Stromal cell of bone marrow (primary cell): ENCODE measurements at regions not wholly inside any gene's neighbourhood (a gene's known extent, or its start where the extent isn't known, plus 50 kb on each side); places are given as distances from the start of the nearest gene placed in this dataset.

Source experiments
- DNase-seq: peaks from one replicate; pipeline ENCODE4 v3.0.0-alpha.2; 2012; ENCODE audit warnings: low read depth

DNA sequence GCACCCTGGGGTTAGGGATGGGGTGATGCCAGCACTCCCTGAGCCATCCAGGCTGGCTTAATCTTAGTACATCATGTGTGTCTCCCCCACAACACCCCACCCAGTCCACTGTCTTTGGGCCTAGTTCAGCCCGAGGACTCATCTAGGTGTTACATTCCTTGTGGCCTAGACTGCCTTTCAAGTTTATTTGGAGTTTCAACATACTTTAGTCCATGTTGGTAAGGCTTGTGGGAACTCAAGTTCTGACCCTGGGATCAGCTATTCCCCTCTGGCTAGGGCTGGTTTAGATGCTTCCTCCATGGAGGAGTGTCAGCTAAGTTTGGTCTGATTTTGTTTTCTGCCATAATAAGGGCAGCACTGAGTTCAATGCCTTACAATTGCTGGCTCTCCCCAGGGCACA lies 302.4 kb downstream of the SMARCA2 start:
- no peak for DNase-seq

DNA sequence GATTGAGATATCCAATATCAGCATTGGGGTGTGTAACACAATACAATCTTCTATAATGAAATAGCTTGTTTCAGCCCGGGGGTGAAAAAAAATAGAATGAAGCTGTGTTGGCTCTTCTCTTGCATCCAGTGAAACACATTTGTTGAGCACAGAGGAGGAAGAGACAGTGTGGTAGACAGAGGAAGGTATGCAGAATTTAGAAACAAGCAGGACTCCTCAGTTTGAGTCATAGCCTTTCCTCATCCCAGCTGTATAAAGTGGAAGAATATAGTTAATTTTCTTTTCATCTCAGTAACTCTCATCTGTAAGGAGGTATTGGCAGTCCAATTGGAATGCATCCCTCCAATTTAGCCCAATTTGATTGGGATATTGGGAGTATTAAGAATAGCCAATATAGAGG lies 302.2 kb upstream of the VLDLR start:
- DNase-seq, result no peak

DNA sequence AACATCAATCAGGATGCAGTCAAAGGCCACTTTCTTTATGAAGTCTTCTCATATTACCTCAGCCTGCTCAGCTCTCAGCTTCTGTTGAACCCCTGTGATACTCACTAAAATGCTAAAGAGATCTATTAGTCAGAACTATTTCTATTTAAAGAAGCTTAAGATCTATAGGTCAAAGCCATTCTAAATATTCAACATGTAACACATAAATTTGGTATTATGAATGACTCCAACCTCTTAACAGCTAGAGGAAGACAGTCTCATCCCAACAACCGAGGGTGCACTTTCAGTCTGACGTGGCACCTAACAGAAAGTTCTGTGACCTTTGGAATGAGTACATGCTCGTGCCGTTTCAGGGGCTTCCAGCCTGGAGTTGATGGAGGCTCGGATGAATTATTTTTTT lies 301.5 kb upstream of the VLDLR start:
- DNase-seq, result no peak

DNA sequence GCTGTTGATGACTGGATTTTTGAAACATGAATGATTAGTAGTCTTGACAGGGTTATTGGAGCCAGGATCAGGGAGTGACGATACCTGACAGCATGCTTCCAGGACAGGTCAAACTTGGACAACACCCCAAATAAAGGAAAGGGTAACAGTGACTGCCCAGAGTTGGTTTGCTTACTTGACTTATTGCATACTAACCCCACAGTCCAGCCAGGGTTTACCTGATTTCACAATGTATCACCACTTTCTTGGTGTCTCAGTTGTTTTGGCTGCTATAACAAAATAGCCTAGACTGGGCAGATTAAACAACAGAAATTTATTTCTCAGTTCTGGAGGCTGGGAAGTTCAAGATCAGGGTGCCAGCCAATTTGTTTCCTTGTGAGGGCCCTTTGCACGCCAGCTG lies 301.0 kb upstream of the VLDLR start:
- DNase-seq, result no peak

DNA sequence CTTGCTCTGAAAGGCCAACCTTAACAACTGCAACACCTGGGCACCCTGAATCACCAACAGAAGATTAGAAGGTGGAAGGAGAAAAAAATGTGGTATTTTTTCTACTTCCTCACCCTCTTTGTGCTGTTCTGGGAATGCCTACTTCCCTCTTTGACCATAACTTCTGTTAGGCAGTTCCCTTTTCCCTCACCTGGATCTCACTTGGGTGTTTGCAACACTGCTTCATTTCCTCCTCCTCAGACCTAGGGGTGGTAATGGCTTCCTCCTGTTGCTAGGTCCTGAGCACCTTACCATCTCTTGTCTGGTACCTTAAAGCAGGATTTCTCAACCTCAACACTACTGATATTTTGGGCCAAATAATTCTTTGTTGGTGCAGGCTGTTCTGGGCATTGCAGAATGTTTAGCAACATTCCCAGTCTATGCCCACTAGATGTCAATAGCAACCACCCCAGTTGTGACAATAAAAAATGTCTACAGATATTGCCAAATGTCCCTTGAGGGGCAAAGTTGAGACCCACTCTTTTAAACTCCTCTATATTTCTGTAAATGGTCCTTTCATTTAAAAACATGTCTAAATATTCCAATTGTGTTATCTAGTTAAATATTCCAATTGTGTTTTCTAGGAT lies 300.0 kb upstream of the VLDLR start:
- DNase-seq, result no peak

DNA sequence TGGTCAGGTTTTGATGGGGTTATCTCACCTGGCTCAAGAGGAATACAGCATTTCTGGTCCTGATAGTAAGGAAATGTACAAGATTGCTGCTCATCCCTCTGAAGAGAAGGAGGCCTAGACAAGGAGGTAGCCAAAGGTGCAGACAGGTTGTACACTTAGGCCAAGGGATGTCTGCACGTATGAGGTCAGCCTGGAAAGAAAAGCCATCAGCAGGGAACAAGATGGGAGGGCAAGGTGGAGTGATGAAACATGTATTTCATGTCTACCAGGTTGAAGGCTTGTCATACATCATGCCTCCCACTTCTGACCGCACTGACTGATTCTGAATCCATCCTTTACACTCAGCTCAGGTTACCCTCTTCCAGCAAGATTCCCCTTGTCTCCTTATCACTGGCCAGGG lies 296.8 kb upstream of the VLDLR start:
- DNase-seq, result no peak

DNA sequence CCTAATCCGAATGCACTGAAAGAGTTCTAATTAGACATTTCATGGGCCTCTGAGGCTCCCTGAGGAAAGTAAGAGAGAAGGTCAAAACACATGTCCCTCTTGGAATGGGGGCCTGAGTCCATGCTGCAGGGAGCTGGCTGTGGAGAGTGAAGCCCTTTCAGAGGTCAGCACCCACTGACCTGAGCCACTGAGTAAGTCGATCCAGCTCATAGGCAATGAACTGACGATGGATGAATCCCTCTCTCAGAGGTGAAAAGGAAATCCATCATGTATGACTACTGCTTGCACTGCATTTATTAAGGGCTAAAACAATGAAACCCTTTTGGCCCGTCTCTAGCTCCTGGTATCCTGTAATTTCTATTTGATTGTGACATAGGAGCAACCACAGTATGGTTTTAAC lies 288.9 kb upstream of the VLDLR start:
- DNase-seq, result no peak

DNA sequence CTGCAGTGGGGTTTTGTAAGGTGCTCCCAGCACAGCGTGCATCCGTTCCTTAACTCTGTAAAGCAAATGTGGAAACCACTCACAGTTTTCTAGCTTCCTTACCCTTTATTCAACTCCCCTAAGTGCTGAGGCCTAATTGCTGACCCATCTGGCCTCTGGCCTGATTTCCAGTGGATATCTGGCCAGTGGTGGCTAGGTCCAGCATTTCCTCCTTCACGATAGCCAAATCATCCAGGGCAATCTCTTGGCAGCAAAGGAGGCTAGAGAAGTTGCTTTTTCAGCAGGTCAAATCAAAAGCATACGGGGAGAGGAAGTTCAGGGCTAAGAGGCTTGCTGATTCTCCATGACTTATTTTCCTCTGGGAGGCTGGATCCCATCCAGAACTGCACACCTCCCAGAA lies 286.3 kb upstream of the VLDLR start:
- DNase-seq, result no peak

DNA sequence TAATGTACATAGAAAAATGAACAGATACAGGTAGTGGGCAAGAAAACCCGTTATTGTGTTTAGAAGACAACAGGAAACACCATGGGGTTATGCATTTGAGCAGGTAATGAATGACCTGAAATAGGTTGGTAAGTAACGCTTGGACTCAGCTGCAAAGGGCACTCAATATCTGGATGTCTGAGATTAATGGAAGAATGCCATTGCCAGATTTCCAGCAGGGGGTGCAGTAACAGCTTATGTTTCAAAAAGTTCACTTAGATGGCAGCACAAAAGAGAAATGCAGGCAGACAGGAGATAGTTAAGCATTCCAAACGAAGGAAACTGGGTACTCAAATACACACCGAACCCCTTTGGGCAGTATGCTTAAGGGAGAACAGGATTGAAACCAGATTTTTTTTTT lies 285.5 kb upstream of the VLDLR start:
- no peak for DNase-seq

DNA sequence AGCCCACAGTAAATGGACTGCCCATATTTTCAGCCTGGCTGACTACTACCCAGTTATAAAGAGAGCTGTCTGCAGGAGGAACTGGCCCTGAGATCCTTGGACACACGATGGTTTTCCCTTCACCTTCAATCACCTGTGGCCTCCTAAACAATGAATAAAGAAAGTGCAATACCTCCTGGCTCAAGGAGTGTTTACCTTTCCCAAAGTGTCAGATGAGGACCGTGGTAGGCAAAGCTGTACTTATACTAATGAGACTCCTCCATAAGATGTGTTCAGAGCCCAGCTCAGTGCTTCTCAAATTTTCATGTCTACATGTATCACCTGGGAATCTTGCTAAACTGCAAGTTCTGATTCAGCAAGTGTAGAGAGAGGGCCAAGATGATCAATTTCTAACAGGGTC lies 284.5 kb upstream of the VLDLR start:
- no peak for DNase-seq

DNA sequence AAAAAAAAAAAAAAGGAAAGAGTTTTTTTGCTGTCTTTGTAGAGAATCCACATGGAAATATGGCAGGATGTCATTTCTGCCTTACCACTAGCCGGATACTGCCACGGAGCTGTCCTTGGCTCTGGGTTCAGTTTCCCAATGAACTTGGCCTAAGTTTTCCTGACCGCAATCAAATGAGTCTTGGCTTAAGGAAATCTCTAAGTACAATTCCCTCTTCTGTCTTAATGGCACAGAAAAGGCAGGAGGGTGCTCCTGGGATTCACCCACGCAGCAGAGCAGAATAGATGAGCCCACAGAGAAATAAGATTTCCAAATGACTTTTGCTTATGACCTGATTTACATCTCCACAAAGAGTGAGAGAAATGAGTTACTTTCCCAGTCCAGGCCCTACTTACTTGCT lies 284.0 kb upstream of the VLDLR start:
- peak; percentile 15 for DNase-seq

DNA sequence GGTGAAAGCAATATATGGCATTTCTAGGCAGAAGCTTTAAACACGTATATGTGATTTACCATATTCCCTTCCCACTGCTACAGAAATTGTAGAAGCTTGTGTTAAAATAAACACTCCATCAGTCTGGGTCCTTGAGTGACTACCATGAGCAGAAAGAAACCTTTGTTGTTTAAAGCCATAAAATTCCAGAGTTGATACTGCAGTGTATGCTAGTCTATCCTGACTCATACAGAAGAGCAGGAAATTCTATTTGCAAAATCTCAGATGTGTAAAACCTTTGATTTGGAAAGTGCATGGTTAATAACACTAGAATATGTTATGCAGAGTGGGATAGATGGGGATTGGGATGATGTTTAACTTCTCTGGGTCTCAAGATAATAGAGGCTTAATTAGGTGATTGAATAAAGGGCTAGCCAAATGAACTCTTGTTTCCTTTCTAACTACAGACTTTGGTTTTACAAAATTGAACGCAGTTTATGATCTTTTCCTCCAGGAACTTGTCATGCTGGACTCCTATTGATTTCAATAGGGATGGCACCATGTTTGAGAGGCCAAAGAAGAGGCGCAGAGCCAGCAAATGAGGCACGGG lies 282.7 kb upstream of the VLDLR start:
- no peak for DNase-seq

DNA sequence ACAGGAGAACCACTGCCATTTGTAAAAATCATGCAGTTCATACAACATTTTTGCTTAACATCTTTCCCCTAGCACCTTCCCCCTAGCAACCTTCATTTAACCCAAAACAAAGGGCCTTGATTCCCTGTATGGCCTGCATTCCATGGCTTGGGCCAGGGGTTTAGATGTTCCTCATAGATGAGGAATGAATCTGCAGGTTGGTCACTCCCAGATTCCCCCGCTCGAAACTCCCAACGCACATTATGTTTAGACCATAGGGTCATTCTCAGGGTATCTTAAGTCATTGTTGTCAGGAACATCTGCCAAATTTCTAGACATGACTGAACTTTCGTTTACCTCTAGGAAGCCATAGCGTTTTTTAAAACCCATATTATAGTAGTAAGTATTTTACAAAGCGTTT lies 282.2 kb upstream of the VLDLR start:
- no peak for DNase-seq

DNA sequence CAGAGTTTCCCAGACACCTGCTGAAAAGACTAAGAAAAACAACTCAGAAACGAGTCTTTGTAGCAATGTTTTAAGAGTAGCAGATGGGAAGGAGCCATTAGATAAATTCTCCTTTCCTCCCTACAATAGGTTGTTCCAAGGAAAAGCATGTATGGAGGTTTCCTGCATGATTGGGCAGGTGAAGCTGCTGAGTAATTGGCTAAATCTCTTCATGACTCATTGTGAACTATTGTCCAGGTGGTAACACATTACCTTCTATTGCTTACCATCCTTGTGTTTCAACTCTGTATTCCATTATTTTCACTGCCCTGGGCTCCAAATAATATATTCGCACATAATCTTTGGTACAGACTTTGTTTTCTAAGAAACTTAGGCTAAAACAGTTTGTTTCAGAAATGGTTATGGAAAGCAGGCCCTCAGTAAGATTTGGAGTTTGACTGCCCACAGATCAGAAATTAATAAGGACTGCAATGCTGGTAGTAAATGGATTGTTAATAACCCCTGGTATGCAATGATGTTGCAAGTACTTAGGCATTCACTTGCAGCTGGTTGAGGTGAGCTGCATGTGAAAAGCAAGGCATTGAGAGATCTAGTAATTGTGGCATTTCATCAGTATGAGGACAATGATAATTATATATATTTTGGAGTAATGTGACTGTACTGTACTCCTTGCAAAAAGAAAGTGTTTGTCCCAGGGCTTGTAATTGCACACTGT lies 281.4 kb upstream of the VLDLR start:
- DNase-seq, result no peak

DNA sequence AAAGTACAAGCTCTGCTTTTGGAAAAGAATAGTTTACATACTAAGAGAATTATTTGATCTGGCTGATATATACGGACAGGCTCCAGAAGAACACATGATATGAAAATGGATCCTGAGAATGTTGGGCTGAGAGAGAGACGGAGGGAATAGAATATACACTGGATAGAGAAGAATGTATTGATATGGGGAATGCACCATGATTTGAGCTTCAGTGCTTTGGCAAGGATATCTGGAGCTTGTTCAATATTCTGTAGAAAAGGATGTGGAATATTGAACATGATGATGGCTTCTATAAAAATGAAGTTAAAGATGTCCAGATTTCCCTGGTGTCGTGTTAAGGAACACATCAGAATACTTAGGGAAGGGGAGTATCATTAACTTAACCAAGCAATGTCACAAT lies 280.5 kb upstream of the VLDLR start:
- DNase-seq, result no peak

DNA sequence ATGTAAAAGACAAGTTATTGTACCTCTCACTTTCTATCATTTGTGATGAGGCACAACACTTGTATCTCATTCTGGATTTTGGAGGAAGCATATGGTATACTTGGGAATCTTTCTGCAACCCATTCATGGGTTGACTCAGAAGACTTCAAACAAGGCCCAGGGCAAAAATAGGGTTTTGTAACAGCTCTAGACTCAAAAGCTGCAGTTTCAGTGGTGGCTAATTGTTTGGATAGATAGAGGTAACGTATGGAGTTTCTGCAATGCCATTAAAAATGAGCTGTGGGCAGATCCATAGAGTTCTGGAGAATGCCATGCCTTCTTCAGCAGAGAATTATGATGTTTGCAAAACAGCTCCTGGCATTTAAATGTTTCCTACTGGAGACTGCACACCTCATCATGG lies 279.6 kb upstream of the VLDLR start:
- DNase-seq, result no peak

DNA sequence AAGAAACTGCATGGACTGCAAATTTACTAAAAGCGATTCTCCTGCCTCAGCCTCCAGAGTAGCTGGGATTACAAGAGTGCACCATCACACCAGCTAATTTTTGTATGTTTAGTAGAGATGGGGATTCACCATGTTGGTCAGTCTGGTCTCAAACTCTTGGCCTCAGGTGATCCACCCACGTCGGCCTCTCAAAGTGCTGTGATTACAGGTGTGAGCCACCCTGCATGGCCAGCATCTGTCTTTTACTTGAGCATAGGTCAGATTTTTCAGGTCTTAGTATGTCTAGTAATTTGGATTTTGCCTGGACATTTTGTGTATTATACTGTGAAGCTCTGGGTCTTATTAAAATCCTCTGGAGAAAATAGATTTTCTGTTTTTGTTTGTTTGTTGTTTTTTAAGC lies 277.8 kb upstream of the VLDLR start:
- DNase-seq, result no peak

DNA sequence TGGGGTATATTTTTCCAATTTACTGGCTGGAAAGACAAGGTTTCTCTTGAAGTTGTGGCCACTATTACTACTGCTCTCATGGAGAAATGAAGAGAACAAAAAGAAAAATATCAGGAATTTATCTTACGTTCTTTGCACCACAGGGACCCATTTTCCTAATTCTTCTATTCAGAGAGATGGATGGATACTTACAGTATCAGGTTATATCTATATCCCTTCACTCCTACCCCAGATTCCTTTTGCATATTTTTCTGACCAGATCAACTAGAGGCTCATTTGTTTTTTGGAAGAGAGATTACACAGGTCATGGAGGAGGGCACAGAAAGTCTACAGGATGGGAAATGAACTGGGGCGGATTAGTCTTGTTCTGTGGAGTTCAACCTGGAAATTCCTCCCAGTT lies 277.2 kb upstream of the VLDLR start:
- DNase-seq, result no peak

DNA sequence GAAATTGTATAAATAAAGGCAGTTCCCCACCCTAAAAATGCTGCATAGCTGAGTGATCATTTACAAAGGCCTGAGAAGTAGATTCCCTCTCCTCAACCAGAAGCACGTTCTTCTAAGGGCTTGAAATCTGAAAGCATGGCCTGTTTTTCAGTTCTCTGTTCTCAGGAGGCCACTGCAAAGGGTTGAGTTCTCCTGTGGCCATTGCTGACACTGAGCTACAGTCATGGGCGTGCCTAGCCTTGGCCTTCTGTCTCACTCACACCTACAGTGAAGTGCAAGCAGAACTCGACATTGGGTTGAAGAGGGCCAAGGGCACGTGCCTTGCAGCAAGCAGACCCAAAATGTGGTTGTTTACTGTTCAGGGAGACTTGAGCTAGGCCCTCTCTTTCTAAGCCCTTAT lies 276.6 kb upstream of the VLDLR start:
- DNase-seq, result no peak

DNA sequence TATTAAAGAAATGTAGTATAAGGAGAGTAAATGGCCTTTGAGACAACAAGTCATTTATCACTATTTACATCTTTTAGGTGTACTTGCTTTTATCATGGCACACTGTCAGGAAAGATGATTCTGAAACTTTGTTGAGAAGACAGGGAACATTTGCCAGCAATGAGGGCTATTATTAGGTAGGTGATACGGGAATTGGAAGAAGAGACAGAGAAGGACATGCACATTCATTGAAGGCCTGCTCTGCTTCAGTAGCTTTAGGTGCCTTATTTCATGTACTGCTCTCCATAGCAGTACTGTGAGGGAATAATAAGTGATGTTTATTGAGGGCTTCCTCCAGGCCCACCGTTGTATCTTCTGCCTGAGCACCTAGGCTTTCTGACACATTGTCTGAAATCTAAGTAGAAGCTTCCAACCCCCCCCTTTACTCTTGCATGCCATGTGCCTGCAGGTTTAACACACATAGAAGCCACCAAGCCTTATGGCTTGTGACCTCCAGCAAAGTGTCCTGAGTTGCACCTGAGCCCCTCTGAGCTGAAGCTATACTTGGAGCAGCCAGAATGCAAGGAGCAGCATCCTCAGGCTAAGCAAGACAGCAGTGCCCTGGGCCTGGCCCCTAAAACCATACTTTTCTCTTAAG lies 275.2 kb upstream of the VLDLR start:
- no peak for DNase-seq

DNA sequence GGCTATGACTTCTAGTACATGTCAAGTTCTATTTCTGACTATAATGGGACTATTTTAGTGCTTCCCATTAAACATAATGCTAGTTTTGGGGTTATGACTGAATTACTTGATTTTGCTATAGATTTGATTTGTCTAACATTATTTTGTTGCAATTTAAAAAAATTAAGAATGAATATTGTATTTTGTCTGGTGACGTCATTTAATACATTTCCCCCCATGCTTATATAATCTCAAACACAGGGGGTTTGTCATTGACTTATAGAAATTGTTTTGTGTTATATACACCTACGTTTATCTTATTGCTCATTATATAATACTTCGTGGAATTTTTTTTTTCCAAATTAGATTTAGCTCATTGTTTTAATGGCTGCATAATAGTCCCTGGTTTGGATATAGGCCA lies 270.3 kb upstream of the VLDLR start:
- no peak for DNase-seq

DNA sequence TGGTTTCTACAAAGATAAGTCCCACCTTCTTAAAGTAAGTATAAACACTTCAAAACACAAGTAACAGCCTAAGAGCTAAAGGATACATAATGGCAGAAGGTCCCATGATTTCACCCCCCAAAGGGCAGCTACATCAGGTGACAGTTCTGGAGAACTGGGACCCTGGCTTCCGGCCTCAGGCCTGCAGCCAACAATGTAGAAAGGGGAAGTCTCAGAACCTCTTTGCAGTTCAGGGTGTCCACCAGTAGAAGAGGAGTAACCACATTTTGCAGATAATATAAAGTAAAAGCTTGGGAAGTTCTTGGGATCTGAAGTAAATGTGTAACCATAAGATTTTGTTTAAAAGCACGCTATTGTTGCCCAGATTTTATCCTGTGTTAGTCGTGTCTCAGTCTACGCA lies 267.4 kb upstream of the VLDLR start:
- DNase-seq, result no peak
